DND-41 (cell line): ENCODE measurements at regions not wholly inside any gene's neighbourhood (a gene's known extent, or its start where the extent isn't known, plus 50 kb on each side); places are given as distances from the start of the nearest gene placed in this dataset.

ENCODE experiments used
- CTCF ChIP-seq: IDR thresholded peaks from 2 replicates; pipeline ENCODE4 v1.5.1; 2012; ENCODE audit warnings: borderline replicate concordance, low read length, moderate library complexity, mild to moderate bottlenecking; ENCODE audit not compliant: poor library complexity, severe bottlenecking; ENCODE audit errors: extremely low read depth
- EZH2 ChIP-seq: IDR thresholded peaks from 3 replicates; pipeline ENCODE4 v1.6.1; 2012; ENCODE audit warnings: borderline replicate concordance, low read depth, mild to moderate bottlenecking, moderate library complexity, low read length, inconsistent platforms; ENCODE audit not compliant: severe bottlenecking

GRCh38 chr1:79652426-79652825, 645.9 kb upstream of the ADGRL4 start:
- TF ChIP-seq EZH2 (no peak), CTCF (no peak)
